Endothelial cell of umbilical vein (primary cell): ENCODE measurements at regions not wholly inside any gene's neighbourhood (a gene's known extent, or its start where the extent isn't known, plus 50 kb on each side); places are given as distances from the start of the nearest gene placed in this dataset.

Experiments used
- BruUV-seq: library from RNA; stranded (reverse); fragments of 400-500 nt; replicated peaks from 2 replicates; lab custom pipeline; 2021; lab: Mats Ljungman, UMichigan
- CTCF ChIA-PET: fragments of 300-600, 350-600 bp; sonication (Branson Sonifier 250); formaldehyde crosslinking; loops from one replicate; lab custom pipeline; 2021; ENCODE audit warnings: antibody characterized with exemption, inconsistent platforms; lab: Charles Lee
- POLR2A ChIA-PET: fragments of 300-600, 350-600 bp; sonication (Branson Sonifier 250); formaldehyde crosslinking; loops from one replicate; lab custom pipeline; 2021; ENCODE audit warnings: antibody characterized with exemption, inconsistent platforms; lab: Charles Lee
- DNase-seq: peaks from one replicate; pipeline ENCODE4 v3.0.0-alpha.2; 2011; ENCODE audit warnings: low read depth, low spot score
- FAIRE-seq: peaks from 2 replicates; lab custom pipeline; 2011; peaks lifted over from hg19 to GRCh38; lab: Jason Lieb, UNC
- H2AFZ ChIP-seq: 2 replicates; pipeline ENCODE4 v1.6.0; 2012; ENCODE audit warnings: low read depth, low read length, control low read depth, inconsistent platforms
- H3K27ac ChIP-seq: 2 replicates; pipeline ENCODE4 v1.5.1; 2011; ENCODE audit warnings: low read depth, mild to moderate bottlenecking, control low read depth, low read length, moderate library complexity; ENCODE audit not compliant: insufficient read depth
- H3K27me3 ChIP-seq, 2 experiments: 2 replicates each; pipeline versions ENCODE4 v1.6.0 to v1.6.1; 2011; ENCODE audit warnings: low read length in 2 of 2, mixed read lengths in 1 of 2; ENCODE audit not compliant: control insufficient read depth in 2 of 2, insufficient read depth in 2 of 2
- H3K36me3 ChIP-seq, 2 experiments: 2 replicates in 1 of 2; 3 replicates in 1 of 2; pipeline ENCODE4 v1.5.1; 2011; ENCODE audit warnings: low read length in 2 of 2, mild to moderate bottlenecking in 1 of 2, moderate library complexity in 1 of 2; ENCODE audit not compliant: control insufficient read depth in 2 of 2, insufficient read depth in 2 of 2; ENCODE audit errors: extremely low read depth in 1 of 2
- H3K4me1 ChIP-seq: 3 replicates; pipeline ENCODE4 v1.5.1; 2011; ENCODE audit warnings: mild to moderate bottlenecking, low read length; ENCODE audit not compliant: control insufficient read depth, insufficient read depth; ENCODE audit errors: extremely low read depth
- H3K4me2 ChIP-seq: 2 replicates; pipeline ENCODE4 v1.6.1; 2011; ENCODE audit warnings: low read length, control low read depth, mixed read lengths; ENCODE audit not compliant: insufficient read depth
- H3K4me3 ChIP-seq, 3 experiments: fragments of 200-600 bp in 1 of 3; sonication (generic), shearing (Covaris generic) in 1 of 3; replicated peaks in 1 of 3; 2 replicates each; pipeline ENCODE4 v1.5.1; 2011 to 2016; ENCODE audit warnings: control low read depth in 3 of 3, low read length in 3 of 3, mild to moderate bottlenecking in 2 of 3, inconsistent platforms in 1 of 3, low read depth in 1 of 3, moderate library complexity in 1 of 3; ENCODE audit not compliant: insufficient read depth in 1 of 3
- H3K79me2 ChIP-seq: 2 replicates; pipeline ENCODE4 v1.6.0; 2012; ENCODE audit warnings: low read length, inconsistent platforms; ENCODE audit not compliant: control insufficient read depth, insufficient read depth
- H3K9ac ChIP-seq: replicated peaks from 2 replicates; pipeline ENCODE3; 2011; ENCODE audit warnings: low read length, control low read depth; ENCODE audit not compliant: insufficient read depth; ENCODE audit errors: extremely low read depth
- H3K9me1 ChIP-seq: replicated peaks from 3 replicates; pipeline ENCODE4 v1.6.0; 2011; ENCODE audit warnings: mild to moderate bottlenecking, low read length; ENCODE audit not compliant: control insufficient read depth, insufficient read depth; ENCODE audit errors: extremely low read depth
- H3K9me3 ChIP-seq: replicated peaks from 2 replicates; pipeline ENCODE4 v1.5.1; 2012; ENCODE audit warnings: low read length, inconsistent platforms; ENCODE audit not compliant: control insufficient read depth, insufficient read depth
- H4K20me1 ChIP-seq: replicated peaks from 2 replicates; pipeline ENCODE3; 2011; ENCODE audit warnings: mild to moderate bottlenecking, low read length; ENCODE audit not compliant: control insufficient read depth, insufficient read depth; ENCODE audit errors: extremely low read depth
- CTCF ChIP-seq, 2 donors: IDR thresholded peaks; 1 replicate in 1 of 2; 2 replicates in 1 of 2; pipeline ENCODE4 v1.5.1; 2011; ENCODE audit warnings: low read length in 2 of 2, mild to moderate bottlenecking in 2 of 2, moderate library complexity in 2 of 2, control low read depth in 1 of 2, inconsistent platforms in 1 of 2, low read depth in 1 of 2; ENCODE audit not compliant: insufficient read depth in 1 of 2; ENCODE audit errors: extremely low read depth in 1 of 2
- EZH2 ChIP-seq: IDR thresholded peaks from 2 replicates; pipeline ENCODE4 v1.6.1; 2012; ENCODE audit warnings: borderline replicate concordance, low read depth, mild to moderate bottlenecking, moderate library complexity, low read length, inconsistent platforms; ENCODE audit not compliant: severe bottlenecking
- FOS ChIP-seq: IDR thresholded peaks from 2 replicates; pipeline ENCODE4 v1.6.1; 2011; ENCODE audit warnings: mild to moderate bottlenecking, low read length, moderate library complexity, borderline replicate concordance; ENCODE audit not compliant: insufficient read depth
- GATA2 ChIP-seq: IDR thresholded peaks from 2 replicates; pipeline ENCODE4 v1.7.0; 2011; ENCODE audit warnings: low read depth, mild to moderate bottlenecking, moderate library complexity, mixed read lengths, low read length; ENCODE audit not compliant: insufficient read length, insufficient read depth
- JUN ChIP-seq: IDR thresholded peaks from 2 replicates; pipeline ENCODE4 v1.6.1; 2011; ENCODE audit warnings: borderline replicate concordance, low read depth; ENCODE audit not compliant: insufficient read length, insufficient read depth
- MAX ChIP-seq: IDR thresholded peaks from 2 replicates; pipeline ENCODE4 v1.6.1; 2011; ENCODE audit not compliant: insufficient read depth, insufficient read length
- MYC ChIP-seq: IDR thresholded peaks from one replicate; pipeline ENCODE4 v1.6.1; 2011; ENCODE audit warnings: mild to moderate bottlenecking, low read depth, low read length
- POLR2A ChIP-seq: IDR thresholded peaks from 2 replicates; pipeline ENCODE4 v1.6.1; 2012; ENCODE audit warnings: low read depth, mild to moderate bottlenecking, control low read depth, low read length
- POLR2AphosphoS5 ChIP-seq: IDR thresholded peaks from 2 replicates; pipeline ENCODE4 v1.6.1; 2012; ENCODE audit warnings: low read depth, mild to moderate bottlenecking, control low read depth, low read length, moderate library complexity; ENCODE audit not compliant: insufficient read depth
- dilution Hi-C: fragments of 300-500 bp; cut with MboI; formaldehyde crosslinking; loops from one replicate; pipeline ENCODE4 v1.15.0; 2019; ENCODE audit warnings: low sequenced_read_pairs; ENCODE audit not compliant: extremely low pct_ligation_motif_present
- intact Hi-C: fragments of 100-400 bp; cut with micrococcal nuclease; formaldehyde crosslinking; loops from one replicate; pipeline ENCODE4 v1.10.0; 2022

- TF ChIP-seq POLR2A (peak; percentile 82), FOS (no peak), POLR2AphosphoS5 (peak; percentile 89), CTCF (IDR thresholded peaks at IDR 0.05; ENCODE audit: extremely low read depth in 1 of 2, insufficient read depth in 1 of 2, low read depth in 1 of 2, low read length in 2 of 2) (peak in 1 of 2 donors; percentile 6), EZH2 (no peak), JUN (no peak), MYC (no peak), GATA2 (no peak), MAX (no peak)
- H3K27me3 ChIP-seq = no peaks in the 10 kb centered on the region
- H3K4me3 ChIP-seq = peak overlapping the region; percentile 67 to 89 (median 75)
- POLR2A ChIA-PET = interaction anchor here (0.6 to 1.2 kb wide), 2 partner anchors 30 kb away, joined by 3 read pairs; no protein-coding TSS in a partner anchor
- DNase-seq (peak; percentile 88), FAIRE-seq (peak; percentile 74)
- CTCF ChIA-PET = interaction anchor here (0.9 to 5.4 kb wide), 3 partner anchors 17 to 80 kb away, joined by 4 to 29 read pairs (median 7); no protein-coding TSS in a partner anchor
- H3K4me1 ChIP-seq = peaks cover 23% of the 10 kb centered on the region
- no peaks in the 10 kb centered on the region for H3K36me3 ChIP-seq
- H3K9me1 ChIP-seq = no peaks in the 10 kb centered on the region
- peak overlapping the region; percentile 93 for H3K4me2 ChIP-seq
- intact Hi-C loops (loop anchor here (1.0 to 2.0 kb wide), 3 partner anchors 37 to 87 kb away; partner anchors contain the start of gene RNF38), dilution Hi-C loops (no loop called here)
- H2AFZ ChIP-seq = peak overlapping the region; percentile 99
- H4K20me1 ChIP-seq = peaks cover 2% of the 10 kb centered on the region
- BruUV-seq = TSS peak; percentile 75
- peak overlapping the region; percentile 81 for H3K27ac ChIP-seq
- peaks cover 41% of the 10 kb centered on the region for H3K79me2 ChIP-seq
- H3K9ac ChIP-seq = peak overlapping the region; percentile 86
- H3K9me3 ChIP-seq = no peaks in the 10 kb centered on the region
Observed at GRCh38 chr9:36487482-36488388, 85.0 kb upstream of the MELK start.
